Parathyroid adenoma (tissue), 2 donors: ENCODE measurements at regions not wholly inside any gene's neighbourhood (a gene's known extent, or its start where the extent isn't known, plus 50 kb on each side); places are given as distances from the start of the nearest gene placed in this dataset.

Experiments used
- H2AFZ ChIP-seq: fragments of 300-600 bp; sonication (generic); one replicate; pipeline ENCODE4 v1.7.0; 2017; ENCODE audit warnings: antibody characterized with exemption, mild to moderate bottlenecking
- H3K27ac ChIP-seq: fragments of 300-600 bp; sonication (generic); one replicate; pipeline ENCODE4 v1.7.0; 2017
- H3K27me3 ChIP-seq: fragments of 300-600 bp; sonication (generic); one replicate; pipeline ENCODE4 v1.7.0; 2017; ENCODE audit warnings: low read length; ENCODE audit not compliant: control insufficient read depth, insufficient read depth
- H3K36me3 ChIP-seq: fragments of 300-600 bp; sonication (generic); one replicate; pipeline ENCODE4 v1.7.0; 2017; ENCODE audit warnings: low read length; ENCODE audit not compliant: control insufficient read depth, insufficient read depth
- H3K4me1 ChIP-seq: fragments of 300-600 bp; sonication (generic); one replicate; pipeline ENCODE4 v1.7.0; 2017; ENCODE audit warnings: control low read depth
- H3K4me2 ChIP-seq: fragments of 300-600 bp; sonication (generic); one replicate; pipeline ENCODE4 v1.7.0; 2017; ENCODE audit warnings: low read length
- H3K4me3 ChIP-seq: fragments of 300-600 bp; sonication (generic); one replicate; pipeline ENCODE4 v1.7.0; 2017; ENCODE audit warnings: low read depth, low read length
- H3K79me2 ChIP-seq: fragments of 300-600 bp; sonication (generic); one replicate; pipeline ENCODE4 v1.7.0; 2017; ENCODE audit warnings: control low read depth
- H3K9ac ChIP-seq: fragments of 300-600 bp; sonication (generic); one replicate; pipeline ENCODE4 v1.7.0; 2017; ENCODE audit warnings: mild to moderate bottlenecking
- H3K9me3 ChIP-seq: fragments of 300-600 bp; sonication (generic); one replicate; pipeline ENCODE4 v1.7.0; 2017; ENCODE audit warnings: low read length; ENCODE audit not compliant: control insufficient read depth
- TF ChIP-seq, protein P1 (sequence below): fragments of 300-600 bp; sonication (generic); IDR thresholded peaks from one replicate; pipeline ENCODE4 v1.7.0; 2017; ENCODE audit warnings: antibody characterized with exemption, mild to moderate bottlenecking
- donor health status: primary hyperparathyroidism.

DNA sequence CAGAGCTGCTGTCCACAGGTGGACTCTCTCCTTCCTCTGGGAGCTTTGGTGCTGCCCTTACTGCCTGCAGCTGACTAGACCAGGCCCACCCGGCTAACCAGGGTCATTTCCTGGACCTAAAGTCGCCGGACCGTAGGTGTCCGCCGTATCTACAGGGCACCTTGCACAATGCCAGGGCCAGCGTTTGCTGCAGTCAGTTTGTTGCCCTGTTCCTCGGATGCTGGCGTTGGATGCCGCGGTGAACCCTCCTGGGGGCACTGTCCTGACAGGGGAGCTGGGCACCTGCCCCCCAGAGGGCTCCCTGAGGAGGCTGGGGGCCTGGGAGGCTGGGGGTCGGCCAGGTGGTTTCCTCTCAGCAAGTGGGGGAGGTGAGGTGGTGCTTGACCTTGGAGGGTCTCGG lies 96.6 kb downstream of the UNCX start:
- no peak overlapping the region for H2AFZ ChIP-seq
- no peaks in the 10 kb centered on the region for H3K36me3 ChIP-seq
- no peak overlapping the region for H3K27ac ChIP-seq
- no peaks in the 10 kb centered on the region for H3K4me1 ChIP-seq
- H3K9me3 ChIP-seq, result no peaks in the 10 kb centered on the region
- H3K4me2 ChIP-seq, result no peak overlapping the region
- TF ChIP-seq, protein P1, sequence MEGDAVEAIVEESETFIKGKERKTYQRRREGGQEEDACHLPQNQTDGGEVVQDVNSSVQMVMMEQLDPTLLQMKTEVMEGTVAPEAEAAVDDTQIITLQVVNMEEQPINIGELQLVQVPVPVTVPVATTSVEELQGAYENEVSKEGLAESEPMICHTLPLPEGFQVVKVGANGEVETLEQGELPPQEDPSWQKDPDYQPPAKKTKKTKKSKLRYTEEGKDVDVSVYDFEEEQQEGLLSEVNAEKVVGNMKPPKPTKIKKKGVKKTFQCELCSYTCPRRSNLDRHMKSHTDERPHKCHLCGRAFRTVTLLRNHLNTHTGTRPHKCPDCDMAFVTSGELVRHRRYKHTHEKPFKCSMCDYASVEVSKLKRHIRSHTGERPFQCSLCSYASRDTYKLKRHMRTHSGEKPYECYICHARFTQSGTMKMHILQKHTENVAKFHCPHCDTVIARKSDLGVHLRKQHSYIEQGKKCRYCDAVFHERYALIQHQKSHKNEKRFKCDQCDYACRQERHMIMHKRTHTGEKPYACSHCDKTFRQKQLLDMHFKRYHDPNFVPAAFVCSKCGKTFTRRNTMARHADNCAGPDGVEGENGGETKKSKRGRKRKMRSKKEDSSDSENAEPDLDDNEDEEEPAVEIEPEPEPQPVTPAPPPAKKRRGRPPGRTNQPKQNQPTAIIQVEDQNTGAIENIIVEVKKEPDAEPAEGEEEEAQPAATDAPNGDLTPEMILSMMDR, result no peak
- H3K79me2 ChIP-seq, result no peaks in the 10 kb centered on the region
- no peak overlapping the region for H3K9ac ChIP-seq
- H3K27me3 ChIP-seq, result no peaks in the 10 kb centered on the region
- H3K4me3 ChIP-seq, result no peak overlapping the region

DNA sequence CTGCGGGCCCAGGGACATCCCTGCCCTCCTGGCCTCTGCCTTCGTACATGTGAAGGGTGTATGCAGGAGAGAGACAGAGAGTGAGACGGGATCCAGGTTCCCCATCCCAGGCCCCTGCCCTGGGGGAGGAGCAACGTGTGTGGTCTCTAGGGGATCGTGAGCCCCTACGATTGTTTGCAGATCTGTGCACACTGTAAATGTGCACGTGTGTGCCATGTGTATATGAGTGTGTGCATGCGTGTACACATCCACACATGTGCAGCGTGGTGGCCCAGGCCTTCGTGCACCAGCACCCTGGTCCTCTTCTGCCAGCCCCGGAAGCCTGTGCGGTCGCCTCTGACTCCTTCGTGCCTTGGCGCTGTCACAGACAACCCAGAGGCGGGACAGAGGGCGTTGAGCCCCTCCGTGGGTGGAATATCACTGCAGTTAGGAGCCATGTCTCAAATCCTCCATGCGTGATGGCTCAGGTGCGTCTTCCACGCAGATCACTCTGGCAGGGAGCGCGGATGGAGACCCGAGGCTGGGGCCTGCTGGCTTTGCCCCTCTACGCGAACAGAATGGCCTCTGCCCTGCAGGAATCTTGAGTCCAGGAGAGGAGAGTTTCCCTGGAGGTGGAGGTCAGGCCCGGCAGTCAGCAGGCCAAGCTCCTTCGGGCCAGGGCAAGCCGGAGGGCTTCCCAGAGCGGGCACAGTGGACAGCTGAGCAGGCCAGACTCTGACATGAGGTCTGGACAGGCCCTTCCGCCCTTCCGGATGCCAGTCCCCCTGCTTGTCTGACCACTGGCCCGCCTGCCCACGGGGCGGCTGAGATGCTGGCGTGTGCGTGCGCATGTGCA lies 97.5 kb downstream of the UNCX start:
- H3K27ac ChIP-seq, result no peak overlapping the region
- no peak overlapping the region for H3K9ac ChIP-seq
- no peak overlapping the region for H2AFZ ChIP-seq
- H3K36me3 ChIP-seq, result no peaks in the 10 kb centered on the region
- no peaks in the 10 kb centered on the region for H3K79me2 ChIP-seq
- no peak overlapping the region for H3K4me3 ChIP-seq
- no peak overlapping the region for H3K4me2 ChIP-seq
- H3K9me3 ChIP-seq, result no peaks in the 10 kb centered on the region
- no peaks in the 10 kb centered on the region for H3K4me1 ChIP-seq
- H3K27me3 ChIP-seq, result no peaks in the 10 kb centered on the region
- TF ChIP-seq, protein P1, result no peak

DNA sequence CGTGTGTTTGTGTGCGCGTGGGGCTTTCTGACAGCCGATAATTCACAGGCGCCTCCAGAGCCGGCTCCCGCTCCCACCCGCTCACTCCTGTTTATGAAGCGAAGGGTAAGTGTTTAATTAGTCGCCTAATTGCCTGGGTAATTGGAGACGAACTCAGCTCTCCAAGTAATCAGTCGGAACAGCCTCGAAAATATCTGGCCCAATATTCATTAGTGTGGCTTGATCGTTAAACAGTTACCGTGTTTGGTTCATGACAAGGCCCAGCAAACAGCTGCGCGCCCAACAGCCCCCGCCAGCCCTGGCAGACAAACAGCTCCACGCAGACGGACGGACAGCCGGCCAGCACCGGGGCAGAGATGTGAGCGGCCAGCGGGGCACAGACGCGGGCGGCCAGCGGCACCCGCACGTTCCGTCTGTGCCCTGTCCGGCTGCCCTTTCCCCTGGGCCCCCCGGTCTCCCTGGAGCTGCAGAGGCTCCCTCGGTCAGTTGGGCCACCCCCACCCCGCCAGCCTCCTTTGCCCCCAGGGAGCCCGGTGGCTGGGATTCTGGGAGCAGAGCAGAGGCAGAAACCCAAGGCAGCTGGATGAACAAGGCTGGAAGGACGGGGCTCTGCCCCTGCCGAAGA lies 98.2 kb downstream of the UNCX start:
- Histone ChIP-seq H3K27me3 (no peaks in the 10 kb centered on the region), H2AFZ (no peak overlapping the region), H3K9me3 (no peaks in the 10 kb centered on the region), H3K79me2 (no peaks in the 10 kb centered on the region), H3K4me3 (no peak overlapping the region), H3K4me1 (no peaks in the 10 kb centered on the region), H3K9ac (no peak overlapping the region), H3K4me2 (no peak overlapping the region), H3K36me3 (no peaks in the 10 kb centered on the region), H3K27ac (no peak overlapping the region)
- TF ChIP-seq, protein P1, result no peak

DNA sequence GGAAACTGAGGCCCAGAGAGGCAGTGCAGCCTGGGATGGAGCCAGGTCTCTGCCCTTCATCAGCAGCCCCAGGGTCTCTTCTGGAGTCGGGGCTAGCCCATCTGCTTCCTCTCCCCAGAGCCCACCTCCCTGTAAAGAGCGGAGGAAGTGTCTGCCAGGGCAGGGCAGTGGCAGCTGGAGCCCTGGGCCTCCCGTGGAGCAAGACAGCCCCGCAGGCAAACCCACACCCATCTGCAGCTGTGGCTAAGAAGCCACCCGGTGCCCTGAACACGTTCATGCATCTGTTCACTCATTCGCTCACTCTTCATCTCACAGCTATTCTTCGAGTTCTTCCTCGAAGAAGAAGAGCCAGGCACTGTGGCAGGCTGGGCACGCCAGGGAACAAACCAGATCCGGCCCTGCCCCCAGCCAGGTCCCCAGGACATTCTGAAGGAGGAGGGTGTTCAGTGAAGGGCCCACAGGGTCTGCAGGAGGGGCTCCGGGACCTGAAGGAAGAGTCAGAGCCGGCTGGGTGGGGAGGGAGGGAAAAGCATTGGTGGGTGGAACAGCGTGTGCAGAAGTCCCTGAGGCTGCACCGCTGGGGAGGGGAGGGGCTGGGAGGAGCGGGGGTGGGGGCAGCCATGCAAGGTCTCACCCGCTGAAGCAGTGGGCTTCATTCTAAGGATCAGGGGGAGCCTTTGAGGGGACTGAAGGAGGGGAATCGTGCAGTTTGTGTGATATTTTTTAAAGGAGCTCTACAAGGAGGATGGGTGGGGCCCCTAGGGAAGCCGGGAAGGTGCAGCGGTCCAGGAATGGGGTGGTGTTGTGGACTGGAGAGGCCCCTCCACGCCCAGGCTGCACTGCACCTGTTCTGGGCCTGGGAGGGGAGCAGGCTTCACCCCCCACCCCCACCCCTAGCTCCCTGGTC lies 99.1 kb downstream of the UNCX start:
- no peaks in the 10 kb centered on the region for H3K4me1 ChIP-seq
- H3K9me3 ChIP-seq, result no peaks in the 10 kb centered on the region
- no peak overlapping the region for H3K9ac ChIP-seq
- no peak overlapping the region for H2AFZ ChIP-seq
- H3K4me2 ChIP-seq, result no peak overlapping the region
- H3K27ac ChIP-seq, result no peak overlapping the region
- no peaks in the 10 kb centered on the region for H3K36me3 ChIP-seq
- TF ChIP-seq, protein P1, result no peak
- no peak overlapping the region for H3K4me3 ChIP-seq
- no peaks in the 10 kb centered on the region for H3K79me2 ChIP-seq
- no peaks in the 10 kb centered on the region for H3K27me3 ChIP-seq
